Esophagus muscularis mucosa (tissue), 3 donors: ENCODE measurements at regions not wholly inside any gene's neighbourhood (a gene's known extent, or its start where the extent isn't known, plus 50 kb on each side); places are given as distances from the start of the nearest gene placed in this dataset.

Source experiments
- CTCF ChIP-seq, 3 experiments: fragments of 200-600 bp in 2 of 3; fragments of 450-650 bp in 1 of 3; sonication (generic) in 2 of 3; IDR thresholded peaks; one replicate each; pipeline ENCODE4 v1.5.1; 2017 to 2019; ENCODE audit warnings: antibody characterized with exemption in 3 of 3, mild to moderate bottlenecking in 2 of 3, moderate library complexity in 1 of 3
- POLR2A ChIP-seq: fragments of 450-650 bp; IDR thresholded peaks from one replicate; pipeline ENCODE4 v1.6.1; 2017; ENCODE audit warnings: antibody characterized with exemption, moderate library complexity, mild to moderate bottlenecking, low read depth
- POLR2AphosphoS5 ChIP-seq, 2 donors: sonication (generic); formaldehyde crosslinking; IDR thresholded peaks; one replicate each; pipeline ENCODE4 v1.6.1; 2017; ENCODE audit warnings: antibody characterized with exemption in 2 of 2

- no peak for TF ChIP-seq CTCF (IDR thresholded peaks at IDR 0.05)
- TF ChIP-seq POLR2A, result no peak
- no peak for TF ChIP-seq POLR2AphosphoS5 (IDR thresholded peaks at IDR 0.05)
These were observed 1065.9 kb upstream of the RBFOX1 start for GRCh38 chr16:6266703-6267102.
